ENCODE measurements at regions not wholly inside any gene's neighbourhood (a gene's known extent, or its start where the extent isn't known, plus 50 kb on each side); places are given as distances from the start of the nearest gene placed in this dataset.
"Not testable (repeated sequence)": the region's sequence is repeated elsewhere in the genome, so short reads cannot be mapped to it uniquely, and the experiment has no call there.

DNA sequence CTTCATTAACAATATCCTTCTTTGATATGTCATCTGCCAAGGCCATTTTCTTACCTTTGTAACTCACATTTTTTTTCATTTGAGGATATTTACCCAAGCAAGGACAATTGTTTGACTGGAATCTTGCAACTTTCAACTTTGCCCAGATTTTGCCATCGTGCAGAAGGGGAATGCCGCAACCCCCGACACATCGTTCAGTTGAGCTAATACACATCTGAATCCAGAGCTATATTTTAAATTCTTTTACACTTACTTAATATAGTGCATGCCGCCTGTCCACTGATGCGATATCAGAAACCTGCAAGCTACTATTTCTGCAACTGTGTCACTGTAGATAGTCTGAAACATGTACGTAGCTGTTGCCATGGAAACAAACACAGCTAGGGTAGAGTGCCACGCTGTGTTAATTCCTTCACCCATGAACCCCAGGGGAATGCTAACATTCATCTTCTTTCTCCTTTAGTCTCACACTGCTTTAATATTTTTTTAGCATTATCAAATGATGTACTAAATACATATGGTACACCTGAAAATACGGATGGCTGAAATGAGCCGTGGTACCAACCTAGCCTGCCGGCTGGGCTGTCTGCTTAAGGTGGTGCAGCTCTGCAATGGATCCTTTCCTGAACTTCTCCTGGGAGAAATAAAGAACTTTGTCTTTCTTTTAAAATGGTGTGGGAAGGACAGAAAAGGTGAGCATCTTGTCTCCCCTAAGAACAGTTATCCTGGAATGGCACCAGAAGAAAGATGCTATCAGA lies 77.0 kb upstream of the FOXN3 start:
- no peak for DNase-seq (ENCODE audit: low read depth, low spot score)

GRCh38 chr14:89493406-89493805 lies 76.4 kb upstream of the FOXN3 start:
- DNase-seq (ENCODE audit: low read depth, low spot score) = no peak

DNA sequence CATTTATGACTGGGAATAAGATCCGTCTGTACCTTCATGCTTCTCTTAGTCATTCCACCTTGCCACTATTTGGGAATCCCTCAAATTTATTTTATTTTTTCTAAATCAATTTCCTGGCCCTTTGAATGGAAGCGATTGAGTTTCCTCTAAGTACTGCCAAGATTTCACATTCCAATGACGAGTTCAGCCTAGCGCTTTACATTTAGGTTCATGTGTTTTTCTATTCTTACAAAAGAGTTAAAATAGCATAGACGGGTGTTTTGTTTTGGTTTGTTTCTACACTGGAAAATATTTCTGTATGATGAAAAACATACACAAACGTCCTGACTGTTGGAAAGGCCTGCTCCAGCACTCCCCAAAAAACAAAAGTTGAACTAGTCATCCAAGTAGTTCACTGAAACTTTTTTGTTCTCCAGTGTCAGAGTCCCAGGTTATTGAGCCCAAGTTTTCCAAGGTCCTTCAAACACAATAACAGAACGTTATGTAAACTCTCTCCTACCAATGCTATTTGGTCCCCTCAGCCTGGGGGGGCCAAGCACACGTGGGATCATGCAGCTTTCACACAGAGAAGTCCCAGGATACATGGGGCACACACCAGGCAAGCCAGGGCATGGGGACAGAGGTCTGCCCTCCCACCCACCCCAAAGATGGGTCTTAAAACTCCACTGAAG lies 74.8 kb upstream of the FOXN3 start:
- no peak for DNase-seq (ENCODE audit: low read depth, low spot score)

- DNase-seq (ENCODE audit: low read depth, low spot score) = no peak
These were observed 73.4 kb upstream of the FOXN3 start for GRCh38 chr14:89490466-89490865.

GRCh38 chr14:89489761-89490437 lies 72.9 kb upstream of the FOXN3 start:
- DNase-seq (ENCODE audit: low read depth, low spot score) = no peak

GRCh38 chr14:89486961-89487360 lies 69.9 kb upstream of the FOXN3 start:
- no peak for DNase-seq (ENCODE audit: low read depth, low spot score)

GRCh38 chr14:89486505-89486904 lies 69.5 kb upstream of the FOXN3 start:
- no peak for DNase-seq (ENCODE audit: low read depth, low spot score)

GRCh38 chr14:89485264-89485663 lies 68.2 kb upstream of the FOXN3 start:
- DNase-seq (ENCODE audit: low read depth, low spot score) = no peak

DNA sequence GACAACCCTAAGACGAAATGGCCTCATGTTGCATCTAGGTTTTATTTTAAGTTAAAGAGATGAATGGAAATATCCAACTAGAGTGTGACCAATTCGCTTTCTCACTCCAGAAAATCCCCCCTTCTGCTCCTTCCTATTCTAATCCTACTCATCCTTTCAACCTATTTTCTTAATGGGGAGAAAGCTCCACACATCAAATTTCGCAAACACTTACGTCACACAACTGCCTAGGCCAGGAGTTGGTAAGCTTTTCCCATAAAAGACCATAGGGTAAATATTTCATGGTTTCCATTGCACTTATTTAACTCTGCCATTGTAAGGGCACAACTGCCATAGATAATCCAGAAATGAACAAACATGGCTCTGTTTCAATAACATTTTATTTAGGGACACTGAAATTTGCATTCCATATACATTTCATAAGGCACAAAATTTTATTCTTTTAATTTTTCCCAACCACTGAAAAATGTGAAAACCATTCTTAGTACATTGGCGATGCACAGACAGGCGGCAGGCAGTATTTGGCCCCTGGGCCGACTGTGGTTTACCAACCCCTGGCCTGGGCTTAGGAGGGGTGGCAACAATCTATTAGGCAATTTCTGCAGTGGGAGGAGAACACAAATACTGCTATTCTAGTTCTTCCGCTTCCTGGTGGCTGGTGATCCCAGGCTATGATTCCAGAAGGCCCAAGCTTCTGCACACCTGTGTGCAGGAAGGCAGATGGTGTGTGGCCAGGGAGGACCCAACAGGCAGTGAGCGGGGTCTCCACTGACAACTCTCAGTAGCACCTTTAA lies 67.2 kb upstream of the FOXN3 start:
- no peak for DNase-seq (ENCODE audit: low read depth, low spot score)

DNA sequence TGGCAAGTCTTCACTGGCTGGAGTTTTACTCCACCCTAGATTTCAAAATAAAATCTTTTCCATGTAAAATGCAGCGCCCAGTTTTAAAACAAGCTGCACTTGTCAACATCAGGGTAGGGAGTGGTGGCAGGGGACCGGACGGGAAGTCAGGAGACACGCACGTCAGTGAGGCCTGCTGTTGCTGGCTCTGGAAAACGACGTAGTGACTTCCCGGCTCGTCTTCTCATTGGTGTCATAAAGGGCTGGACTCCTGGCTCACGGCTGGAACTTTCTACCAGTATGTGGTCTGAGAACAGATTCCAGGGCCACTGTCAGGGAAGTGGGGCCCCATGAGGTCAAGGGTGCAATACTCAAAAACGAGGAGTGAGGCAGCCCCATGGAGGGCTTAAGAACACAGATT lies 64.2 kb upstream of the FOXN3 start:
- DNase-seq (ENCODE audit: low read depth, low spot score) = no peak

GRCh38 chr14:89480278-89480677 lies 63.2 kb upstream of the FOXN3 start:
- DNase-seq (ENCODE audit: low read depth, low spot score) = no peak

- no peak for DNase-seq (ENCODE audit: low read depth, low spot score)
These were observed 62.8 kb upstream of the FOXN3 start for GRCh38 chr14:89479802-89480201.

- no peak for DNase-seq (ENCODE audit: low read depth, low spot score)
These were observed 60.4 kb upstream of the FOXN3 start for GRCh38 chr14:89477391-89477790.

- DNase-seq (ENCODE audit: low read depth, low spot score) = no peak
These were observed 59.4 kb upstream of the FOXN3 start for GRCh38 chr14:89476354-89476896.

- DNase-seq (ENCODE audit: low read depth, low spot score) = no peak
These were observed 57.4 kb upstream of the FOXN3 start for GRCh38 chr14:89474464-89474863.

DNA sequence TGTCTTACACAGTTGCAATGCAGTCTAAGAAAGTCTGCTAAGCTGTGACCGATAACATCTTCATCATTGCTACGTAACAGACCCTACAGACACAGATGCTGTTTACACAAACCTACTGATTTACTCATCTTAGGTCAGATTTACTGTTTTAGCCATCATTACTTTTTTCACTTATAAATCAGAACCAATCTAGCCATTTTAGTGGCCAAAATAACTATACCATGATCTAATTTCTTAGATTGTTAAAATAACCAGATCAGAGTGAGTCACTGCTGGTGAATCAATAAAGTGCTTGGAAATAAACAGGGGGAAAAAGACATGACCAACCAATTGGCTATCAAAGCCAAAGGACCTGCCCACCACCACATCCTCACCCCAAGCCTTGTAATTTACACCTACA lies 57.0 kb upstream of the FOXN3 start:
- DNase-seq (ENCODE audit: low read depth, low spot score) = no peak

GRCh38 chr14:89473569-89473968 lies 56.5 kb upstream of the FOXN3 start:
- DNase-seq (ENCODE audit: low read depth, low spot score) = no peak

GRCh38 chr14:89470401-89470800 lies 53.4 kb upstream of the FOXN3 start:
- DNase-seq (ENCODE audit: low read depth, low spot score) = no peak

DNA sequence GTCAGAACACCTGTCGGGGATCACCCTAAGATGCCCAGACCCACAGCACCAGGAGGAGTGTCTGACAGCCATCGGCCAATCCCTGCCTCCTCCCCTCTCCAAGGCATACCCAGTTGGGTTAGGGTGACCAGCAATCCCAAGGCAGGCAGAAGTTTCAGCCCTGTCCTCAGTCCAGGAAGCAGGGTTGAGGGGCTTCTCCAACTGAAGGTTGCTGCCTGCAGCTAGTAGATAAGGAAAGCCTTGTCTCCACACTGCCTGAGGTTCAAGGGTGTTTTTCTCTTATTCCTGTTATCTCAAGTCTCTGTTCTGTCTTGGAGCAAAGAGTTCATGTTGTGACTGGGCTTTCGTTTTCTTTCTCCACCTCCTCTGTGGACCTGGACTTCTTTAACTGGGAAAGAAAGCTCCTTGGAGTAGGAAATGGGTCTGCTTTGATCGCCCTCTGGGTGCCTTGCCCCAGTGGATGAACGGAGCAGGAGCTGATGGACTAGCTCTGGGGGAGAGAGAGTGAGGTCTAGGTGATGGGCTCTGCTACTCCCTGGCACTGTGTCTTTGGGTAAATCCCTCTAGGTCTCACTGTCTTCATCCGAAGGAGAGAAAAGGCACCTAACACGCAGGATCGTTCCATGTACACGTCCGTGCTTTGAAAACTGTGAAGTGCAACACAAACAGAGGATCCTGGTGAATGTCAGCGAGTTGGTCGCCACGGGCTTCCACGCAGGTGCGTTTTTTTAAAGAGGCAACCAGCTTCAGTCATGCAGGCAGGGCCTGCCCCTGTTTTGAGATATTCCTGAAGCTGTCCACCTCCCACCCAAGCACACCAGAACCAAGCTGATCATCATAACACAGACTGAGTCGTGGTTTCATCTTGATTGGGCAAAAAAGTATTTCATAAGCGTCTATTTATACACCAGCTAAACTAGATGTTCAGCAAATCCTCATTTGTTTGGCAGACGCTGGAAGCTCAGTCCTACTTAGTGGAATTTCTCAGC lies 52.5 kb upstream of the FOXN3 start:
- DNase-seq (ENCODE audit: low read depth, low spot score) = no peak

GRCh38 chr14:89468566-89468965 lies 51.5 kb upstream of the FOXN3 start:
- DNase-seq (ENCODE audit: low read depth, low spot score) = no peak

DNA sequence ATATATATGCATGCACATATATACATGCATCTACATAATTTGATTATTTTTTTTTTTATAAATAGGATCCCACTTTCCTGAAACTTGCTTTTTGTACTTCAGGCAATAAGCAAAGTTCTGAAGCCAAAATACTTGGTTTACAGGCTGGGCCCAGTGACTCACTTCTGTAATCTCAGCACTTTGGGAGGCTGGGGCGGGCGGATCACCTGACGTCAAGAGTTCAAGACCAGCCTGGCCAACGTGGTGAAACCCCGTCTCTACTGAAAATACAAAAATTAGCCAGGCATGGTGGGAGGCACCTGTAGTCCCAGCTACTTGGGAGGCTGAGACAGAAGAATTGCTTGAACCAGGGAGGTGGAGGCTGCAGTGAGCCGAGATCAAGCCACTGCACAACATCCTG lies 51.0 kb upstream of the FOXN3 start:
- not testable (repeated sequence) for DNase-seq (ENCODE audit: low read depth, low spot score)

Measured in activated CD4-positive, CD25-positive, alpha-beta regulatory T cell treated with anti-CD3 and anti-CD28 coated beads, Interleukin-2, amount 50 U/mL, for 16 hours (primary cell).